Activated naive CD4-positive, alpha-beta T cell treated with anti-CD3 and anti-CD28 coated beads, Interleukin-2, amount 50 U/mL, for 16 hours (primary cell): ENCODE measurements at regions not wholly inside any gene's neighbourhood (a gene's known extent, or its start where the extent isn't known, plus 50 kb on each side); places are given as distances from the start of the nearest gene placed in this dataset.

Experiments
- DNase-seq: peaks from one replicate; pipeline ENCODE4 v3.0.0-alpha.2; 2020

DNA sequence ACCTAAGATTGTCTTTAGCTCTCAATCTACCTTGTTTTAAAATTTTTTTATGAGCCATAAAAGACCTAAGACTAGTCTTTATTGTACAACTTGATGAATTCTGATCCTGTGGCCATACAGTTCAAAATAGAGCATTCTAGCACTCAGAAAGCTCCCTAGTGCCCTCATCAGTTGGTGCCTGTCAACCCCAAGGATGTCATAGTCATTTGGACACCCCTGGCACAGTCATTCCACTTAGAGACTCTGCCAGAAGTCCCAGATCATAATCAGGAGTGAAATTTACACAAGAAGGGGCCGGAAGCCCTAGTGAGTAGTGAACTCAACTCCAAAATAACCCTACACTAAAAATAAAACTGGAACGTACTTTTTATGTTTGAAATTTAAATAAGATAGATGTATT, 80.0 kb upstream of the INSIG1 start:
- DNase-seq, result no peak

DNA sequence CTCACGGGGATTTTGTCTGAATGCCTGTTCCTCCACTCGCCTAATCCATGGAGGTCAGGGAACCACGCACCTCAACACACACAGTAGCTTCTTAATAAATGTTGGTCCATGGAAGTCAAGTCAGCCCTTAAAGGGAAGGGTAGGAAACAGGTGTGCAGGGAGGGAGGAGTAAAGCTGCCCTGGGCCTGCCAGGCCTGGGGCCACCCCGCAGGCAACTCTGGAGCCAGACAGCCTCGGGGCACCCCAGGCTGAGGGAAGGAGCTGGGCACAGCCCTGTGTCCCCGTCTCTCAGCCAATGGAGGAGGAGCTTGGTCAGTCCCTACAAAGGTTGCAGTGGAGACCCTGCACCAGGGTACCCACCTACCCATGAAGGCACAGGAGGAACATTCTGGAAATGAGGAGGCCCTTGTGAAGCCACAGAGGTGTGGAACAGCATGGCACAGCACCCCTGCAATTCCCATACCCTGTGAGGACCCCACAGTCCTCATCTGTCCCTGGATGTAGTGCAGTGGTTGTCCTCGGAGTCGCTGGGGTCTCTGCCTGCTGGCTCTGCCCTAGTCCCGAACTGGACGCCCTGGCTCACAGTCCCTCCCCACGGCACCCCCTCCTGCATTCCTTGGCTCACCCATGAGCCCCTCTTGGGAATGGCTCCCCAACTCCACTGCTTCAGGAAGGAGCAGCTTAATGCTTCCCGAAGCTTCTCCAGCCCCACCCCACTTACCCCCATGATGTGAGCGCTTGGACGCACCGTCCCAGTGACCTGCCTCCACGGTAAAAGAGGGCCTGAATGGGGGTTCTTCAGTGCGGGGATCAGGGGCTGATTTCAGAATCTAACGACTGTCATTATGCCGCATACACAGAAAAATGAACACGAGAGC, 79.2 kb upstream of the INSIG1 start:
- DNase-seq, result no peak

DNA sequence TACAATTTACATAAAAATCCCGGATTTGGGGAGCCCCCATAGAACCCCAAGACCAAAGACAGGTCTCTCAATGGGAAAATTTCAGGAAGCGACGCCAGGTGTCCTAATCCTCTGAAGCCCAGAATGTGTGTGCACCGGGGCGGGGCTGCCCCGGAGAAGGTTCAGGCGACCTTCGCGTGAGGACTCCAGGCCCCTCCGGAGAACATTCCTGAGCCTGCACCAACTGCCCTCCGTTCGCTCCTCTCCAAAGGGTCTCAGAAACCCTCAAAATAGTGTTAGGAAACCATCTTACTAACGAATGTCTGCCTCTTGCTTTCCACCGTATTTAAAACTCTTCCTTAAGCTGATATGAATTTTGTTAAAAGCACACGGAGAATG, 78.5 kb upstream of the INSIG1 start:
- no peak for DNase-seq

DNA sequence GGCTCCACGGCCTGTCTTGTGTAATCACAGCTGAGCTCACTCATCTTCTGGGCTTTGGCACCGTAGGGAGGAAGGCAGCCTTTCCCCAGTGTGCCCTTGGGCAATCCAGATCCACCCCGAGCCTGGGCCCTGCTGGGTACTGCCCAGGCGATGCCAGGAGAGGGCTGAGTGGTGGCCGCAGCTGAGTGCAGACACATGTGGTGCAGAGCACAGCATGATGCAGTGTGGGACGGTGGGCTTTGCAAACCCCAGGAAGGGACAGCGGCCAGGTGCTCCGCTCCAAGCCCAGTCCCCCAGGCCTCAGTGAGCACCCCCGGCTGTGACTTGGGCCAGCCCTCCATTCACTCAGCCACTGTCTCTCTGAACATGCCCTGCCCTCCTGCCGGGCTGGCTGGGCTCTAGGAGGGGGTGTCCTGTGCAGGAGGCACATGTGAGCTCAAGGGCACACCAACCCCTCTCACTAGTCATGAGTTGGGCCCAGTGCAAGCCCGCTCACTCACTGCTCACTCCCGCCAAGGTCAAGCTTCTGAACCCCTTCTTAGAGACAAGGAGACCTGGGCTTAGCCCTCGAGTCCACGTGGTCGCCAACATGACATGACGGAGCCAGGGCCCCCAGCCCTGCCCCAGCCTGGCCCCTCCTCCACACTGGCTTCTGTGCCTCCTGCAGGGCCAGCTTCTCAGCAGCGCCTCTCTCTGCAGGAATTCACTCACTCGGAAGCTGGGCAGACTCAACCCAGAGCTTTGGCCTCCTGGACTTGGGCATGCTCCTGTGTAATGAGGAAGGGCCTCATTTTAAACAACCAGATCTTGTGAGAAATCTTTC, 77.5 kb upstream of the INSIG1 start:
- no peak for DNase-seq

DNA sequence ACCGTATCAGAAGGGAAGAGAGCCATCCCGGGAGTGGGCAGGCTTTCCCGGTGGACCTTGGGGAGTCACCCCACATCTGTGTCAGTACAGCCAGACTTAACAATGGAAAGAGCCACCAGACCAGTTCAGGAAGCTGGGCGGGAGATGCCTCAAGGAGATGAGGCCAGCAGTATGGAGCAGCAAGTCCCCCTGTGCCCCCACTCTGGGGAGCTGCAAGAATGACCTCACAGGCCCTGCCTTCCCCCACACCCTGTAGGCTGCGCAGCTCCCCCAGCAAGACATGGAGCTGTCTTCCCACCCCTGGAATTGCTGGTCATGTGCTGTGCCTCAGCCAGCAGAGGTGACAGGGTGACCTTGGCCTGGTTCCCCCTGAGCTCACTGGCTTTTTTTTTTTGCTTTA, 76.8 kb upstream of the INSIG1 start:
- DNase-seq, result no peak

DNA sequence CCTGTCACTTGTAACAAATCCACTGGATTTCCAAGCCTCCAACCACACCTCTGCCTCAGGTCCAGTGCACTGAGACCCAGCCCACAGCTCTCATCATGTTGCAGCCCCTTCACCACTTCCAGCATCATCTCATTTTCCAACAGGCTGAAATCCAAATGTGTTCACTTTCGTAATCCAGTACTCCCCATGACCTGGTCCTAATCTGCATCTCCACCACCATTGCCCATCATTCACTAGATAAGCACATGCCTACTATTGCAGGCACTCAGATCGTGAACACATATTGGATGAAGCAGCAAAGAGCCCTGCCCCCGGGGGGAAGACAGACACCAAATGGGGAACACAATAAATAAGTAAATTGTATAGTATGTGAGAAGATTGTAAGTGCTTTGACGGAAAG, 76.1 kb upstream of the INSIG1 start:
- no peak for DNase-seq

DNA sequence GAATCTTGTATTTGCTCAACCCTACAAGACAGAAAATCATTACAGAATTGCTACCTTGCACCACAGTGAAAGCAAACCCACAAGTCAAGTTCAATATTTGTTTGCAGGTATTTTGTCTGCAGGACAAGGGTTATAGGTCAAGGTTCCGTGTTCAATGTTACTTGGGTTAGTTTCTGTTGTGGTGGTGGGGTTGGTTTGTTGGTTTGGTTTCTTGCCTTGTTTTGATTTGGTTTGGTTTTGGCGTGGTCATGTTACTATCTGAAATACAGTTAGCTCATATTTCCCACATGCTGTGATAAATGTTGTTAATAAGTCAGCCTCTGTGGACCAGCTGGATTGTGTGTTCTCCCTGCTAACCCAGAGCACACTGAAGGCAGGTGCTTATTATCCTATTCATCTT, 75.6 kb upstream of the INSIG1 start:
- DNase-seq, result no peak

DNA sequence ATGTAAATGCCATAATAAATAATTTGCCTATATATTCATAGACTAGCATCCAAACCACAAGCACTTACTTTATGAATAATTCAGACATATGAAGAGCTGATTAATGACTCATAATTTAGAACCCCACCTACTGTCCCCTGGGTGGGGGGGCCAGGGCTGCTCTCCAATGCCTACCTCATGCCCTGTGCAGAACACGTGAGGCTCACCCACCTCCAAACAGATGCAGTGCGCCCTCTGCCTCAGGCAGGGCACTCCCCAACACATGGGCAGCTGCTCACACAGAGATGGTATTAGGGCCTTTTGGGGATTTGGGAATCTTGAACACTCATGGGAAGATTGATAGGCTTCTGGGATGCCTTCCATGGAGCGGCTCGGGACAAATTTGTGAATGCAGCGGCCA, 75.1 kb upstream of the INSIG1 start:
- no peak for DNase-seq

DNA sequence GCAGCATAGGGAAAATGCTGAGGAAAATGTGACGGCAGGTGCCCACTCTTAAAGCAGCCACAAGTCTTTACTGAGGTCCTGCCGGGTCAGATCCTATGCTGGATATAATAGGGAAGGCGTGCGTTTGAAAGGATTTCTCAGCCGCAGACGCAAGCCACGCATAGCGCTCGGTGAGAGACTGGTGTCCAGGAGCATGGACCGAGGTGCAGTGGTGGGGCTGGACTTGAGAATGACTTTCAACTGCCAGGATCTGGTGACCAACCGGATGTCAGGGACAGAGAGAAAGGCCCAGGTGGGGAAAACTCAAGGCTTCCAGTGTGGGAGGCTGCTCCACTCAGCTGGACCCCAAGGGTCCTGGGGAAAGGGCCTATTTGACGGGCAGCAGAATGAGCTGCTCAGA, 74.7 kb upstream of the INSIG1 start:
- DNase-seq, result no peak

DNA sequence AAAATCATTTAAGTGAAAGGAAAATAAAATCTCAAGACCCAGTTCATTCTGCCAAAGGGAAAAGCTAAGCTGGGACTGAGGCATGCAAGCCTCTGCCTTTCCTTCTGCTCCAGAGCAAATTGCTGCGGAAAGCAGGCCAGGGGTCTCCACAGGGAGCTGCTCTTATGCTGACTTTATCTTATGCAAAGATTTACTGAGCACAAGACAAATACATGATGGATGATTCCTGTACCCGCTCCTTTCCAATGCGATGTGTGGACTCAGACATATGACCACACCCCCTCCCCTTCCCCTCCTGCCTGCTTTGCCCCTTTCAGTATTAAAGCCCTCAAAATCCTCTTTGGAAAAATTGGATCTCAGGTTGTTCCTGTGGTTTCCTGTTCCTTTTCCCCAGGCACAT, 74.2 kb upstream of the INSIG1 start:
- DNase-seq, result no peak

DNA sequence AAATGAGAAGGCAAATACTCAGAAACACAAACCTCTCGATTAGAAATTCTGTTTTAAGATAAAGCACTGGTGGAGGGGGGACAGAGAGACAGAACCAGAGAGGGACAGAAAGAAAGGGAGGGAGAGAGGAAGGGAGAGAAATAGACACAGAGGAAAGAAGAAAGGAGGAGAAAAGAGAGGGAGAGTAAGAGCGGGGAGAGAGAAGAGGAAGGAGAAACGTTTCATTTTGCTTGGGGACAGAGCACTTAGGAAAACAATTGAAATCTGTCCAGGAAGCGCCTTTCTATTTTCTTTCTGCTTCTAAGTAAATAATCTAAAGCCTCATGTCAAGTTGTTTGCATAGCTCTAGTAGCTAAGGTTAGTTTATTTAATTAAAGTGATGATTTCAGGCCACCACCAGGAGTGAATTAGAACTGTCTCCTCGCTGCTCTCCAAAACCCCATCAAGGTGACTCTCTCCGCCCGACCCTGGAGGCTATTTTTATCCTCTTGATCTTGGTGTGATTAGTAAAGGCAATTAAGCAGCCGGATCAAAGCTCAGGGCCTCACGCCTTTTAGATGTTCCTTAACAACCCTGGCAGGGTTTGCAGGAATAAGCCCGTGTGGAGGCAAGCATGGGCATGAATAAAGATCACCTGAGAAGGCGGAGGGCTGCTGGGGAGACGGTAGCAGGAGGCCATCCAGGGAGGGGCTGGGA, 73.4 kb upstream of the INSIG1 start:
- no peak for DNase-seq

DNA sequence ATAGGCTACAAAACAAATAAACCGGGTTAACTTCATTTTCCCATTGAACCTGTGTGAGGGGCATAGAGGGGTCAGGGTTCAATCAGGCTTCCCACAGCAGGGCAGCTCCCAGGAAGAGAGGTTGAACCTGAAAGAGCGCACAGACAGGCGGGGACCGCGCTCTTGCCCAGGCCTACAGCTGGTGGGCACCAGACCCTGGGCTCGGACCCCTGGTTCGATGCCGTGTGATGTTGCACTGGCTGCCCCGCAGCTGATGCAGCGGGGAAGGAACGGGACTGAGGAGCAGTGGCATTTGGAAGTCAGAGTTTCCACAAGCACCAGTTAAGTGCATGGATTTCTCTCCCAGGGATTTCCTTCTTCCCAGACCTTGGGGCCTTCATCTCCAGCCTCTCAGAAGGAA, 72.6 kb upstream of the INSIG1 start:
- DNase-seq, result no peak

DNA sequence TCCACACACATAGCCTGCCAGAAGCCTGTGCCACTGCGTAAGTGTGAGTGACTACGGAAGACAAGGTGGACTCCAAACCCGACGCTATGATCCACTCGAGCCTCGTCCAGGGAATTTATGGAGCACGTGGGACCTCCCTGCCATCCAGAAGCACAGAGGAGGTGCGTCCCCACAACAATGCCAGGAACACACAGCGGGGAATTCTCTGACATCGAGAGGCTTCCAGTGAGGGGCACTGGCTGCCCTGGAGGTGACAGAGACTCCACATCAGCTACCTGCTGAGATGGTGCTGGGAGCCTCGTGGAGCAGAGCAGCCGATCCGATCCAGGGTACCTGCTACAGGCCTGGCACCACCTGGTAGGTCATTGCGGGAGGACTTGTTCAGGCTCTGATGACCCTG, 72.2 kb upstream of the INSIG1 start:
- no peak for DNase-seq

DNA sequence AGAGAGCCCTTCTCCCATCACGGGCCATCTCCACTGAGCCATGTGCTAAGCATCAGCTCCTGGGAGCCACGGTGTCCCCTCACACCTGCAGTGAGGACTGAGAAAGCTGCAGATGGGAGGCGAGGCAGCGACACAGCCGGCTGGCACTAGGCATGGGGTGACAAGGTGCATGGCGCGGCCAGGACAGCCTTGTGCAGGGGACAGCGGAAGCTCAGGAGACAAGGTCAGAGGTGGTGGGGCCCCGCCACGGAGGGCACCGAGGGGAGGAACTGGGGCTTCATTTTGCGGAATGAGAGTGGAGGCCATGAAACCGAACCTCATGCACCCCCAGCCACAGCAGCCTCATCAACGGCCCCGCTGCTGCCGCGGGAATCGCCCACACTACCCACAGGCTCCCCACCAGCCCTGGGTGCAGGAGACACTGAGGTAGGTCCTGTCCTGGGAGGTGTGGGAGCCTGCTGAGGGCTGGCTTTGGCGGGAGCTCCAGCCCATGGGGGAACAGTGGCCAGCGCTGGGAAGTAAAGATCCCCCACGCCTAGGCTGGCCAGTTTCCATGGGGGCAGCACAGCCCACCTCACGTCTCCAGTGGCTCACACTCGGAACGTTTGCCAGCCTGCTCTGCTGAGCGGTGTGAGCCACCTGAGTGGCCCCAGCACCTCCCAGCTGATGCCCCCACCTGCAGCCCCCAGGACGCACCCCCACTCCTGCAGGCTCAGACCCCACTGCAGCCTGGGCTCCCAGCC, 71.2 kb upstream of the INSIG1 start:
- DNase-seq, result no peak

DNA sequence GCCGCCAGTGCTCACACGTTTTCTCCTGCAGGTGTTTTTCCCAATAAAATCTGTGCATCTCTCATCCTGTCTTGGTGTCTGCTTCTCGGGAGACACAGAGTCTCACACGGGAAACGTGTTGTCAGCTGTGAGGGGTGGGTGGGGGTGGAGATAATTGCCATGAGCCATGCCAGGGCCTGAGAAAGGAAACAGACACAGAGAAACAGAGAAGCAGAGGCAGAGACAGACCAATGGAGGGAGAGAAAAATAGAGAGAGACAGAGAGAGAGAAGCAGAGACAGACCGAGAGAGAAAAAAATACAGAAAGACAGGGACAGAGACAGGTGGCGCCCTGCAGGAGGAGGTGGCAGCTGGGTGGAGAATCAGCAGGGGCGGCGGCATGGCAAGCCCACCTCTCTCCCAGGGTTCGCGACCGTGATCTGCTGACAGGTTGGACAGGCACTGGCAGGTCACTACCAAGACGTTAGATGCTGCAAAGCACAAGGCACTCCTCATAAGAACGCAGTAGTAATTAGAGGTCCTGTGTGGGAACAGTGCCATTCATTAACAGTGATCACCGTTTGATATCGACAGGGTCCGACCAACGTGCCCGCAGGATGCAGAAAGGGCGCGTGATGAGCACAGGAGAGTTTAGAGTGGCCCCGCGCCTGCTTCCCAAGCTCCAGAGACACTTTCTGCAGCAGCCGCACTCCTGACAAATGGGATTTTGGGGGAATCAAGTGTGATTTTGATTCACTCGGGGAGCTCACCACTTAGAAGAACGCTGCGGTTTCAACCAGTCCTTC, 70.5 kb upstream of the INSIG1 start:
- DNase-seq, result no peak

DNA sequence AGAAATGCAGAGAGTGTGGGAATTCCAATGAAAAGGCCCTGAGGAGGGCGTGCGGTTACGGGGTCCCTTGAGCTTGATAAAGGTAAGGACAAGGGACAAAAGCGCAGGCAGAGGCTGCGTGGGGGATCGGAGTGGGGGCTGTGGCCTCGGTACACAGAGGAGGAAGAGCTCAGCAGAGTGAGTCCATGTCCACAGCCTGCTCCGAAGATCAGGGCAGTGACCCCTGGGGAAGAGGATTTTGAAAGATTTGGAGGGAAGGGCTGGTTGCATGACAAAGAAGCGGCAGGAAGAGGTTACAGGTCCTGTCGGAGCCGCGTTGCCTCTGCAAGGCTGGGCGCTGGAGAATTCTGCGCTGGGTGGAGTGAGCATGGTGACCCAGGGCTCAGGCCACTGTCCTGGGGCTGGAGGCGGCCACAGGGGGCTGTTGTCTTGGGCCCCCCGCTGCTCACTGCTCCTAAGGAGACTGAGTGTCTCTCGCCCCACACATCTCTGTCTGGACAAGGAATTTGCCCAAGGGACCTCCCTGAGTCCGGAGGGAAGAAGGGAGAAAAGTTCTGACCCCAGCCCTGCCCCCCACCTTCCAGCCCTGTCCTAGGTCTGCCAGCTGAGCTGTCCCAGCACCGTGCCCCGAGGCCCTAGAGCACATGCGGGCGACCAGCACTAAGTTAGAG, 69.8 kb upstream of the INSIG1 start:
- DNase-seq, result no peak

DNA sequence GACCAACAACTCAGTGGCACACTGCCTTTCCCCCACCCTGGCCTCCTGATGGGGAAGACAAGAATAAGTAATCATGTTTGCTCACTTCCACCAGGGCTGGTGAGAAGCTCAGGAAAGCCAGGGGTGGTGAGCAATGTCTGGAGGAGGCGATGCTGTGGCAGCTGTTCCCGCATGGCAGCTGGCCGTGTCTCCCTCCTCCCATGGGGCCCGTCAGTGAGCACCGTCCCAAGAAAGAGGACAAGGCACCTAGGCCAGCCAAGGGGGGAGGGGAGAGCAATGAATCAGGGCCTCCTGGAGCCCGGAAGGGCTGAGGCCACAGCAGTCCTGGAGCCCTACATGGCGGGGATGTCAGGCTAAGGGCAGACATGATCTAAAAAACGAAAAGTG, 69.2 kb upstream of the INSIG1 start:
- DNase-seq, result no peak

DNA sequence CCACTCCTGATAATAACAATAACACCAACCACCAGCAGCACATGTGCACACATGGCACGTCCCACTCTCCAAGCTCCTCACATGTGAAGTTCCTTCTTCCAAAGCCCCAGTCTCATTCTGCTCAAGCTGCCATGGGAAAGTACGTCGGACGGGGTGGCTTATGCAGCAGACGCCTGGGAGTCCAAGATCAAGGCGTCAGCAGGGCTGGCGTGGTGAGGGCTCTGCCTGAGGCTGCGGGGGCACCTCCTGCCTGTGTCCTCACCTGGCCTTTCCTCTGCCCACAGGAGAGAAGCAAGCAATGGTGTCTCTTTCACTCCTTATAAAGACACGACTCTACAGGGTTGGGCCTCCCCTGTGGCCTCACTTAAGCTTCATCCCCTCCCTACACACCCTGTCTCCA, 68.8 kb upstream of the INSIG1 start:
- no peak for DNase-seq

DNA sequence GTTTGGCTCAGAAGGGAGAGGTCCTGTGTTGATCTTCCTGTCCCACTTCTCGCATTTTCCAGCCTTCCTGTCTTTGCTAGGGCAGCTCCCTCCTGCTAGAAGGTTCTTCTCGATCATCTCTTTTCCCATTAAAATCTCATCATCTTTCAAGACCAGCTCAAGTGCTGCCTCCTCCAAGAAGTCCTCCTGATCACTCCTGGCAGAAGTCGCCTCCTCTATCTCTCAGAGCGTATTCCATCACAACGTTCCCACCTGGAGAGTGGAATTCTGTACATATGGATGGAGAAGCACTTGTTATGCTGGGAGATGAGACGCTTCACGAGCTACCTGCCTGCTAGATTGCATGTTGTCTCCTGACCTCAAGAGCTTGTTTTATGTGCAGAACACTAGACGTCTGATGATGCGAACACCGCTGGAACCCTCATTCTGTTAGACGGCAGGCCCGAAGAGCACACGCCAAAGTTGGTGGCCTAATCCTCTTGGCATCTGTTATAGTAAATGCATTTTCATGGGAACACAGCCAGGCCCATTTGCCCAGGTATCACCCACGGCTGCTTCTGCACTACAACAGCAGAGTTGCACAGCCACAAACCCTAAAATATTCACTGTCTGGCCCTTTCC, 68.0 kb upstream of the INSIG1 start:
- DNase-seq, result no peak

DNA sequence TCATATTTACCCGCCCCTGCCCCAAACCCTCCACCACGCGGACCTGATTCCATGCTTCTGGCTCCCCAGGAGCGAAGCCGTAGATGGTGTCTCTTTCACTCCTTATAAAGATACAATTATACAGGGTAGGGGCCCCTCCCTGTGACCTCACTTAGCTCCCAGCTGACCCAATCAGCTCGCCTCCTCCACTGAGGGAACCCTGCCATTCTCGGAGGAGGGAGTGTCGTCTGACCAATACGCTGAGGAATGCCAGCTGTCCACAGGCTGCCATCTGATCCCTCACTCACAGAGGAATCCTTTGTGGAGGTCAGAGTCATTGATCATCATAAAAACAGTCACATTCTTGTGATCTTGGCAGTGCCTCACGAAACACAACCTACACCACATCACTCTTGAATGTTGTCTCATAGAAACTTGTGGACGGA, 67.5 kb upstream of the INSIG1 start:
- no peak for DNase-seq

DNA sequence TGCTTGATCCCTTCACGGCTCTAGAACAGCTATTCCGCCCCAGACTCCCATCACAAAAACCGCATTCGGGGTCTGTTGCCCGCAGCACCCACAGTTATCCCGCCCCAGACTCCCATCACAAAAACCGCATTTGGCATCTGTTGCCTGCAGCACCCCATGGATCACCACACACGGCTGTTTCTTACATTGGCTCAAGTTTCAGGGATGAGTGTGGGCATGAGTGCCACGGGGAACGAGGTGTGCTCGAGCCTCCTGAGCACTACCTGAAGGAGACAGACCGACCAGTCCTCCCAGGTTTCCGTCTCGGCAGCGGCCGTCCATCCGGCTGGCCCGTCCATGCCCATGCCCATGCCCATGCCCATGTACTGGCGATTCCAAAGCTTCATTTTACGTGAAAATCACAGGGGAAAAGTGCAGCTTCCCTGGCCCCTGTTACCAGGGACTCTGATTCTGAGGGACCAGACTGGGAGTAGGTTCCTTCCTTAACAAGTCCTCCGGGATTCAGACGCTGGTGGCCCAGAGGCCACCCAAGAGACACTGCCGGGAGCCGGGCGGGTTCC, 66.4 kb upstream of the INSIG1 start:
- no peak for DNase-seq
